HG03565 (cell line): ENCODE measurements at regions not wholly inside any gene's neighbourhood (a gene's known extent, or its start where the extent isn't known, plus 50 kb on each side); places are given as distances from the start of the nearest gene placed in this dataset.

Source experiments
- ATAC-seq: cut with Tn5 transposase; IDR thresholded peaks from one replicate; pipeline ENCODE4 v1.9.1; 2021; ENCODE audit warnings: mild to moderate bottlenecking, moderate library complexity; ENCODE audit not compliant: unreplicated experiment

- ATAC-seq: no peak
Measured at GRCh38 chr3:188940573-188940932, 231.2 kb upstream of the TPRG1 start.

DNA sequence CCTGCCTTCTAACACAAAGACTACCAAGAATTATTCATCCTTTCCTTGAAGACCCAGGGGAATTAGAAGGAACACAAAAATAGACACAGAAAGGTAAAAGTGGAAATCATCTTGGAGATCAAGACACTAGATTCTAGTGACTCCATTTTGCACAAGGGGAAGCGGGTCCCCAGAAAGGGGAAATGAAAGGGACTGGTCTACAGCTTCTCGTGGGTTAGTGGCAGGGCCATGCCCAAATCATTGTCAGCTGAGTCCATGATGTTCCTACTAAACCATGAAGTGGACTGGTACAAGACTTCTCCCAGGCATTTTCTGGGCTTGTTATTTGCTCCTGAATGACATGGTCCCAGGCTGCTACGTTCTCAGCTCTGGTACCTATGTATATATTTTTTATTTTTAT lies 230.7 kb upstream of the TPRG1 start:
- ATAC-seq: no peak

- no peak for ATAC-seq
Measured at GRCh38 chr3:188942191-188942590, 229.6 kb upstream of the TPRG1 start.

DNA sequence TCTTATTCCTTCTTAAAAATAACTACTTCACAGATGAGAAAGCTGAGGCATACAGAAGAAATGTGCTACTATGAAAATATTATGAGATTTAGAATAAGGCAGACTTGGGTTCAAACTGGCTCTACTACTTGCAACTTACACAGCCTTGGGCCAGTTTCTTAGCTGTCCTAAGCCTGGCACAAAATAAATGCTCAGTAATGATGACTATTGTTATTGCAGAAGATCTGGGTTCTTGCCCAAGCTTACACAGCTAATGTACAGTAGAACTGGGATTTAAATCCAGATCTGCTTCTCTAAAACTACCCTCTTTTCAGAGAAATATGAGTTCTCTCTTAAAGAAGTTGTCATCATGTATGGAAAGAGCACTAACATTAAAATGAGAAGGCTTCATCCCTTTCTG lies 228.2 kb upstream of the TPRG1 start:
- ATAC-seq: no peak

GRCh38 chr3:188944108-188944507 lies 227.7 kb upstream of the TPRG1 start:
- ATAC-seq: no peak

DNA sequence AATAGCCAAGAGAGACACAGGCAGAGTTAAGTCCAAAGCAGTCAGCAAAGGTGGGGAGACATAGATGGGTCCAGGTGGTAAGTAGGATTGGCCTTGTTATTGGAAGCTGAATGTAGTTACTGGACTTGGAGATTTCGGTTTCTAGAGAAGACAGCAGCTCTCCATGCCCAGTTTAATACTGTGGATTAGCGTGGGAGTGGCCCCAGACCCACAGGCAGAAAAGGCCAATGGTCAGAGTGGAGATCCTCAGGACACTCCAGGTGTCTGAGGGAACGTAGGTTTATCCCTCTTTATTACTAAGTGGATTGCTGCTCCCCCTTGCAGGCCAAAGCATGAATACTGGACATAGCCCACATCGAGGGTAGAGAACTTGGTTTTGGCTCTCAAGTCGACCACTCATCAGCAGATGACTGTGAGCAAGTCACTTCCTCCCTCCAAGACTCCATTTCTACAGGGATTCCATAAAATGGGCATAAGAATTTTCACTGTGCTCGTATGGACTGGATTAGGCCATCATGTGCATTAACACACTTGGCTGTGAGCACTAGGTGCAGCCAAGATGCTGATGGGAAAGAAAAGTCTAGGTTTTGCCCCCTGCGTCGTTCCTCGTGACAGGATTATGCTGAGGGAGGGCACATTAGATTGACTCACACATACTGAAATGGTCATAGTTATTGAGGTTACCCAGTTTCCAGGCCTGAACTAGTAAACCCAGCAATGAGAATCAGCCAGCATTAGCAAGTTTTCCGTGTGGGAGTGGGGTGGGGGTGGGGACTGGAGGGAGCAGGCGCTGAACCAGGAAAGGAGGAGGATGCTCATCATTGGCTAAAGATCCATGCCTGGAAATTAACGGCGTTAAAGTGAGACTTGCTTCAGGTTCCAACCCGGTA lies 225.2 kb upstream of the TPRG1 start:
- no peak for ATAC-seq

DNA sequence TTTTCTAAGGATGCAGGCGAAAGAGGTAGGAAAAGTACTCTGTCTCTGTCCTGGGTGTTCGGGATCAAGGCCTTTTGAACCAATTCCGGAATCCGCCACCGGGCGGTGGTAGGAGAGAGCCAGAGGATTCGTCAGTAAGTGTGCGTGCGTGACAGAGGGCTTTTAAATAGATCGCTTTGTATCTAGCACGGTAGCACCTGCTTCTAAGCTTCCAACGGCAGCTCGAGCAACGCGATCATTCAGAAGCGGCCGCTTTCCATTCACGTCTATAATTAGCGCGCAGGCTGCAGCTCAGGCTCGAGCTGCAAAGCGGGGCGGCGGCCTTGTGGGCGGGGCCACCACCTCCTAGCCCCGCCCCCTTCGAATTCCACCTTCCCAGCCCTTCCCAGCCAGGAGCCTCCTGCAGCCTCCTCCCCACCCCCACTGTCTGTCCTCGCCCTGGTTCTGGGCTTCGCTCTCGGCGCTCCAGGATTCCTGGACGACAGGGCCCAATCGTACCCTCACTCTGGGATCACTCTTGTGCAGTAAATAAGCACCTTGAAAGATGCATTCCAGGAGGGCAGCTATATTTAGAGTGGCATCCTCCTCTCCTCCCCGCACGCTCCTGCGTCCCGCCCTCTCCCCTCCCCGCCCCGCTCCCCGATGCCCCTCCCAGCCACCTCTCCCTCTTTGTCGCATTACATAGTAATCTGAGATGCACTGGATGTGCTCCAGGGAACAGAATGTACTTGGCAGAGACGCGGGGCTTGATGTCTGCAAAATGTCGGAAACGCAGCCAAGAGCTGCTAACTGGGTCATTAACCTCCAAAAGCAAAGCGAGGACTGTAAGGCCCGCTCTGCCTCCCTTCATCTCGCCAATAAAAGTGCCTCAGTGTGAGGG lies 224.1 kb upstream of the TPRG1 start:
- no peak for ATAC-seq

- ATAC-seq: no peak
Measured at GRCh38 chr3:188948281-188948996, 223.3 kb upstream of the TPRG1 start.

DNA sequence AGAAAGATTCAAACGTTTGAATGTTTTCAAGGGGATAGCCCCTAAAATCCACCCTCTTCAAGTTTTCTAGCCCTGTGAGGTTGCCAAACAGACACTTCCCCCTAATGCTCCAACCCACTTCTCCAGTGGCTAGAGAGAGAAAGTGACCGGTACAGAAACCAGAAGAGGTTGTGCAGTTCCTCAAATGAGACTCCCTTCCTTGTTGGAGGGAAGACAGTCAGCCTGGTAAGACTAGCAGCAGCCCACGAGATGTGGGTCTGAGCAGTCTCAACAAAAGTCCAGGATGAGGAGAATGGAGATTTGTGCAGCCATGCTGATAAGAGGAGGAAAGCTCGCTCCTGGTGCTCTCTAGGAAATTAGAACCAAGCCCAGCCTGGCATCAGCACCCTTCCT lies 222.8 kb upstream of the TPRG1 start:
- ATAC-seq: no peak

- ATAC-seq: no peak
Measured at GRCh38 chr3:188949456-188949855, 222.3 kb upstream of the TPRG1 start.

DNA sequence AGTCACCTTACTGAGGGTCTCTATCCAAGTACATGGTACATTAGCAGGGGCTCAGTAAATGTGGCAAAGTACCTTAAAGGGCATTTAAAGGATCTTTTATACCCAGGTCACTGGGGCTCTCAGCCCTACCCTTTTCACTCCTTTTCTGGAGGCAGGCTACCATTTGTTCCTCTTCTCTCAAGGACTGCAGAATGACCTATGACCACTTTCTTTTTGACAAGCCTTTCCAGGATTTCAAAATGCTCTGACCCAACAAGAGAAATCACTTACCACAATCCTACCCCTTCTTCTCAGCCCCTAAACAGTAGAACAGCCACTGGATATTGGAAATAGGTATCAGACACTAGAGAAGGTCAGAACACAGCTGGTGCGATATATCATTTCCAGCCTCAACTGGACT lies 221.8 kb upstream of the TPRG1 start:
- no peak for ATAC-seq

DNA sequence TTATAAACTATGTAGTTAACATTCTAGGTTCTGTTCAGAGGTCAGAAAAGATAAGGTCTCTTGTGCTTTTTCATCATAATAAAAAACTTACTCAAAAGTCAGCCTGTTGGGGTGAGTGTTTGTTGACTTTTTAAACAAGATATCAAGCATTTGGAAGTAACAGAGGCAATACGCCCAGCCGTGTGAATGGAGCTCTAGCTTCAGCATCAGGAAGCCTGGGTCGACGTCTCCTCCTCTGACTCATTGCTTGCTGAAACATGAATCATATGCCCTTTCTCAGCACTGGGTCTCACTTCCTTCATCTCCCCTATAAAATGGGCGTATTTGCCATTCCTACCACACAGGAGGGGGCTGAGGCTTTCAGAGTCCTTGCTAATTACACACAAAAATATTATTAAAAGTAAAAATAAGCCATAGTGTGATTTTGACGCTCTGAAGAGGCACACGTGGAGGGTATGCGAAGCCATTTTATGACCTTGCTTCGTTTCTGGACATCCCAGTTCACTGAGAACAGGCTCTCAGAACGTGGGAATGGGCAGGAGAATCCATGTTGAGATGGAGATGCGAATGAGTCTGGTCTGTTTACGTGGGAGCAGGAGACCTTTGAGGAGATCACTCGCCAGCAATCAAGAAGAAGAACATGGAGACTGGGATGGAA lies 220.8 kb upstream of the TPRG1 start:
- no peak for ATAC-seq

GRCh38 chr3:188951734-188952133 lies 220.0 kb upstream of the TPRG1 start:
- ATAC-seq: no peak

GRCh38 chr3:188954590-188955208 lies 217.1 kb upstream of the TPRG1 start:
- ATAC-seq: no peak

GRCh38 chr3:188955919-188956318 lies 215.9 kb upstream of the TPRG1 start:
- no peak for ATAC-seq

- ATAC-seq: no peak
Measured at GRCh38 chr3:188956839-188957489, 214.8 kb upstream of the TPRG1 start.

DNA sequence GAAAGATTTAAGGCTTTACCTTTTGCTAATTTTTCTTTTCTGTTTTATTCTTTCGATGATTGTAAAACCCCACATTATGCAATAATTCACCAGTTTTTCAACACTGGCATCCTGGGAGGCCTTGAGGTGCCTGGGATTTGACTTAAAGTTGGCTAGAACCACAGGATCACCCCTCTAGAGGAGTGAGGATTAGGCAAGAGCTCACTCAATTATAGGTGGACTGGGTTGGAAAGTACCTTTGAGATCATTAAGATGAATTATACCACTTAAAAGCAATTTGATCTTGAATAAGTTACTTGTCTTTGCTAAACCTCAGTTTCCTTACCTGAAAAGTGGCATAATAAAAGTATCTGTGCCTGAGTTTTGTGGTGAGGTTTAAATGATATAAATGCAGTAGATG lies 212.8 kb upstream of the TPRG1 start:
- ATAC-seq: no peak

DNA sequence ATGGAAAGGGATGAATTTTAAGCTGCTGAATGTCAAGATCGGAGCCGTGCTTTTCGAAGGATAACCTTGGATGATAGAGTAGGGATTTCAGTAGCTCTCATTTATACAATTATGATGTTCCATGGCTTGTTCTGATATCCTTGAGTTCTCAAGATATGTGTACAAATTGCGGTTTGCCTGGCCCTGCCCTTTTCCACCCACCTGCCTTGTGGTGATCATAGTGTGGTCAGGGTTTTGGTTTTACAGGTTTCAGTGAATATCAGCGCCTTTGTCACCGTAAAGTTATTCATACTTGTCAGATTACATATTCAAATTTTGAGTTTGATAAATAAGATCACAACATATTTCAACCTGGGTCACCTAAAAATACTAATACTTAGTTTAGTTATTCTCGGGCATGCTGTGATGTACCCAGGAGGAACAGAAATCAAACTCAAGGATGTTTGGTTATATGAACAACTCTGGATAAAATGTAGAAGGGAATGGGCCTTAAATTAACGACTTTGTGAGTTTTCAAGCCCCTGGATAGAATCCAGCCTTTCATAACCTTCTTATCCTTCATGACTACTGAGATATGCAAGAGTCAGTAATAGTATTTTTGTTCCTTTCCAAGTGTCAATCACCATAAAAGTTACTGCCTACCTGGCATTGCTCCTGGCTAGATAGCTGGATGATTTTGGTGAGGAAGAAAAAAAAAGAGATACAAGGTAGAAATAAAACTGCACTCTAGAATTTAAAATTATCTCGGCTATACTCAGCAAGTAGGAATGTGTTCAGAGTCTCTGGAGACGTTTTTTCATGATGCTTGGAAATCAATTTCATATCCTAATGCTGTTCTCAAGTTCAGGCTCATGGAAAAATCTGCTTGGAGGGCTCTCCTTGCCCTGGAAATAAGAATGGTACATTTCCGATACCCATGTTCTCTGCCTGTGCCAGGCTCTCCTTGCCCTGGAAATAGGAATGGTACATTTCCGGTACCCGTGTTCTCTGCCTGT lies 209.2 kb upstream of the TPRG1 start:
- ATAC-seq: no peak

DNA sequence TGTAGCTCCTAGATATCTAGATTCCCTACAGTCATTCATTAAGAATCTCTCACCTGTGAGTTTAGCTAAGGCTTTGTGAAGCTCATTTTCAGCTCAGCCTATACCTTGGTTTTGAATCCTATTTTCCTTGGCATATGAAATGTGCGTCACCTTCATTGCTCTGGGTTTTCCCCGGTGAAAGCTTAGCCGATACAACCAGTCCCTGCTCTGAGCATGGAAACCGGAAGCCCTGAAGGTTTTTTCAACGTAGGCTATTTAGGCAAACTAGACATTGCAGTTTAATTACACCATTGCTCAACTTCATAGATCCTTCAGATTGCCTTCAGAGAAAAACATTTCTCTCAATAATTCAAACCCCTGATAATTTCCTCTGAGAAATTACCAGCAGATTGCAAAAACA lies 206.8 kb upstream of the TPRG1 start:
- ATAC-seq: no peak
